NCI-H1092 treated with DMSO at 0.1 percent for 48 hours (cell line): ENCODE measurements at regions not wholly inside any gene's neighbourhood (a gene's known extent, or its start where the extent isn't known, plus 50 kb on each side); places are given as distances from the start of the nearest gene placed in this dataset.

Experiments
- DNase-seq: peaks from one replicate; lab custom pipeline; 2025; lab: John Stamatoyannopoulos, UW

DNA sequence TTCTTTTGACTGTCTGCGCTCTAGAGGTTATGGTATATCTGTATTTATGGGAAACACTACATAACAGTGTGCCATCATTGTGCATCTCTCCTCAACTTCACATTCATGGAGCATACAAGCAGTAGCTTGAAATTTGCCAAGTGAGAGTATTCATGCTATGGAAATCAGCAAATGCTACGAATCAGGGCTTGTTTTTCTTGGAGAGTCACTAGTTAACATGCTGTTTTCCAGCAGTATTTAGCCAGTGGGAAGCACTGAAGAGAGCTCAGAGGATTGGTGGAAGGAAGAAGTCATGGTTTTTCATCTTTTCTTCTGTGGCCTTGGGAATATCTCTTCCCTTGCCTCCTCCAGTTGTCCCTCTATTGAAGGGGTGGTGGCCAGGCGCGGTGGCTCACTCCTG is 303.0 kb downstream of the PSAT1 start:
- no peak for DNase-seq

DNA sequence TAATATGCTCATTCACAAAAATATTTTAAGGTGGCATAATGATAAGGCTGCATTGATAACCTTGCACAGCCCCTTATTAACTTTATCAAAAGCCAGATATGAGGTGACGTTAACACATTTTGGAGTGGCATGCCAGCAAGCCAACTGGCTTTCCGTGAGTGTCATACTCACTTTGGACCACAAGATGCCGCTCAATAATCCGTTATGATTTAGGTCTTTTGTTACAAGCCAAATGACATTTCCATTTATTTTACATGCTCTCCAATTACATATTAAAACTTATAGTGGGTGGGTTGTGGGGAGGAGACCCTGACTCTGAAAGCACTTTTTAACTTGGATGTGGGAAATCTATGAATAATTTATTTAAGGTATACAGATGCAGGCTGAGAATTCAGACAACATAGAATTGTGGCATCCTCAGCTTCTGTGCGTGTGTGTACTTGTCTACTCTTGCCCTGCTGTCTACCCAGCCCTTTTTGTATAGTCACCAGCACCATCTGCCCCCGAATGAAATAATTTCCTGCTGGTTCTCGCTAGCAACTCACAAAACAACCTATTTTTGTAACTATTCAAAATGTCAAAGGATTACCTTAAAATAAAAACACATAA is 305.1 kb downstream of the PSAT1 start:
- DNase-seq, result peak; percentile 72

DNA sequence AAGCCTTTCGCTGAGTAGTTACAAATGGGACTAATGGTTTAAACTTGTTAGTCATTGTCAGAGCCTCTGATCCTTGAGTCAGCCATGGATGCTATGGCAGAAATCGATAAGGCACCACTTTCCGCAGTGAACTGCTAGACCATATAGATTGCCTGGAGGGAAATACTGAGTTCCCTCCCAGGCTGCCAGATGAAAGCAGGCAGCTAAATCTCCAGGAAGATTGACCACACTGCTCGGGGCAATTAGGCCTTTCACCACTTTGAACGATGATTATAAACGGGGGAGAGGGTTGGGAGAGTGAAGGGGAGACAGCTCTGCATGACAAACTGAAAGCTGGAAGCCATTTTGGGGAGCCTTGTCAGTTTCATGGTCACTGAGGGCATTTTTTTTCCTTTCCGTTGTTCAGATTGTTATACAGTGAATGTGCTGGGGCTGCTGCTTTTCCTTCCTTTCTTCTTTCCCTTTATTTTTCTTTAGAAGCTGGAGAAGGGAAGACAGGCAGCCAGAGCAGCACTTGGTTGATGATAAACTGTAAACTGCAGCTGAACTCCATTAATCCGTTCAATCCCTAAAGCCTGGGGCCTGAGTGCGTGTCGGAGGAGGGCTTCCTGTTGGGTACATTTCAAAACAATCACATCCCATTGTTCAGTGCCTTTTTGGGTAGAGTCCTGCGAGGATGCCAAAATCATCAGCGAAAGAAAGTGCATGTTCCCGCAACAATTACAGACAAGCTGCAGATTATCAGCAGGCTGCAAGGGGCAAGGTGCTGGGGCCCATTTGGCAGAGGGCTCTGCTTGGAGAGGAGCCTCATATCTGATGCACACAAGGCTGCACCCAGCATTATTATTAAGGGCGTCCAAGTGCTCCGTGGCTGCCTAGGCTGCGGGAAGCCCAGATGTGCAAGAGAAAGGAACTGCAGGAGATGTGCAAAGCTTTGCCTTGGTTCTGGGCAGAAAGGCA is 308.4 kb downstream of the PSAT1 start:
- DNase-seq, result peak; percentile 64

DNA sequence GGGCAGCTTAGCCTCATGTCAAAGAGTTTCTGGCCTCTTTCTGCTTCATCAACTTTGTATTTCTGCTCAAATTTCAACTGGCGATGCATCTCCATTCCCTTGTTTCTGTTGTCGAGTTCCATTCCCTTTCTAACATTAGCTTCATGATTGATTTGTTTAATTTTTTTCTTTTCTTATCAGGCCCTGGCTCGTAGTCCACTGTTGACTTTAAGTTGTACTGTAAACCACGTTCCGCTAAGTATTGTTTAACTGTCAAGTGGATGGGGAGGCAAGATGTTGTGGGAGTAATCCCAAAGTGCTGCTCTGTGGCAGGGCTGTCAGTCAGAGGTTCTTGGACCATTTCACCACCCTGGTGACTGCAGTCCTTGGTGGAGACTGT is 309.1 kb downstream of the PSAT1 start:
- no peak for DNase-seq

DNA sequence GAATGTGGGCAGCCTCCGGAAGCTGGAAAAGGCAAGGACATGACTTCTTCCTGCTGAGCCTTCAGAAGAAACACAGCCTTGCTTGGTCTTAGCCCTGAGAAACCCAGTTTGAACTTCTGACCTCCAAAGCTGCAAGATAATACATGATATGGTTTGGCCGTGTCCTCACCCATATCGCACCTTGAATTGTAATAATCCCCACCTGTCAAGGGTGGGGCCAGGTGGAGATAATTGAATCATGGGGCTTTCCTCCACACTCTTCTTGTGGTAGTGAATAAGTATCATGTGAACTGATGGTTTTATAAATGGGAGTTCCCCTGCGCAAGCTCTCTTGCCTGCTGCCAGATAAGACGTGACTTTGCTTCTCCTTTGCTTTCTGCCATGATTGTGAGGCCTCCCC is 310.9 kb downstream of the PSAT1 start:
- no peak for DNase-seq

DNA sequence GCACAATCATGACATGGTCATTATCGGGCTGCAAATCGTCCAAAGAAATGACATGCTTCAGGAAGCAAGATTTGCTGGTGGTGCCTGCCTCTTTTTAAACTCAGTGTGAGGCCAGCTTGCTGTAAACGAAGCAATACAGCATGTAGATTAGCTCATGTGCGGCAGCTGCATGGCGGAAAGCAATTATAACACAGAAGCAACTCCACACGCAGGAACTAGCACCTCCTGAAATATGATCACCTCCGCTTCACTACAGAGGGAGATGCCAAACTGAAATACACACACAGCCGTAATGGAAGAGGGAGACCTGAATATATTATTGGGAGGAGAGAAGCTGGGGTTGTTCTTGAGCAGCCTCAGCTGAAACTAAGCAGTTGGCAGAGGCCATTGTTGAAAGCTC is 312.5 kb downstream of the PSAT1 start:
- DNase-seq, result no peak

DNA sequence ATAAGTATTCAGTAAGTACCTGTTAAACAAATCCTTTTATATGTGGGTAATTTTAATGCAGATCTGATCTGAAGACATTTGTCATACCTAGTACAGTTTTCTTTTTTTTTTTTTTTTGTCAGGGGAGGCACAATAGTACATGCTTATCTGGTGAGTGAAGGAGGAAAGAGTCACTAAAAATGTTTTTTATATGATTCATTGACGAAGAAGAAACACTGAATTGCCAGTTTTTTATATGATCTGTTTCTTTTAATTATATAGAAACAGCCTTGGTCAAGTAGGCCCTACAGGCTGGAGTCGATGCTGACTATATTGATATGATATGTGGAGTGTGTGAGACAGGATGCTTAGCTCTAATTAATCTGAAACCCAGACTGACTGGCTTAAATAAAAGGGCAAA is 315.2 kb downstream of the PSAT1 start:
- no peak for DNase-seq

DNA sequence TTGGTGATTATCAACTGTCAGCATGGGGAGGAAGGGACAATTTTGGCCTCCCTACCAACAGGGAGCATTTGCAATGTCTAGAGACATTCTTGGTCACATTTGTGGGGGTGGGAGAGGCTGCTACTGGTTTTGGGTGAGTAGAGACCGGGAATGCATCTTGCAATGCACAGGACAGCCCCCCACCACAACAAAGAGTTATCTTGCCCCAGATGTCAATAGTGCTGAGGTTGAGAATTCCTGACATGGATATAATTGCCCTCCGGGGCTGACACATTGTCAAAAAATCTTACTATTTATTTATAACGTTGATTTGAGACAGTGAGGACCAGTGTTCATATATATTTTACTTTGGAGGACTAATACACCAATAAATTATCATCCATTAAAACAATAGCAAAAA is 316.1 kb downstream of the PSAT1 start:
- DNase-seq, result no peak

DNA sequence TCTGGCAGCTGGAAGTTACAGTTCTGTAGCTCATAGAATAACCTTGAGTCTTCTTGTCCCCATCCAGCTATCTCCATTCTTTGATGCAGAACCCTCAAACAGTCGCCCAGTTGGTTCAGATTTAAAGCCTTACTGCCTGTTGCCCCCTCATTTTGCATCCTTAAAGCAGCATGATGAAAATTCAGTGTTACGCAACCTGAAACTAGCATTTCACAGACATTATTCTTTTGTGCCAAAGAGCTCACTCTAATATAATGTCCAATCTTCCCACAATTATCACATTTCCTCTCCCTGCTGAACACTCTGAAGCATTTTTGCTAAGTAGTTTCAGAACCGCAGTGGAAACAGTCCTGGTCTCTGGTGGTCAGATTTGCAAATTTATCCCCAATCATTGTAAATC is 318.0 kb downstream of the PSAT1 start:
- no peak for DNase-seq

DNA sequence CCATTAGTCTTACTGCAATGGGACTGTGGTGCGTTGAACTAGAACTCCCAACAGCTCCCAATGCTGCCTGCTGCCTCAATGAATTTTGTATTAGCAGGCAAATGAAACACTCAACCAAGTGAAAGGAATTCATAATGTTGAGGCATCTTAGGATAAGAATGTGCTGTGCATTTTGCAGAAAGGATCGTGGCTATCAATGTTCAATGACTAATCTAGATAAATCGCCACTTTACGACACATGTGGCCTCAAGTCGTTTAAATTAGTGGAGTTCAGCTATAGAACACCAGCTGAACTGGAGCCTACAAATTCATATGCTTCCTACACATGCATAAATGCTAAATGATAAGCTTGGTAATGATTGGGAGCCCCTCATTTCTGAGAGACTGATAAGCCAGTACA is 318.4 kb downstream of the PSAT1 start:
- no peak for DNase-seq

DNA sequence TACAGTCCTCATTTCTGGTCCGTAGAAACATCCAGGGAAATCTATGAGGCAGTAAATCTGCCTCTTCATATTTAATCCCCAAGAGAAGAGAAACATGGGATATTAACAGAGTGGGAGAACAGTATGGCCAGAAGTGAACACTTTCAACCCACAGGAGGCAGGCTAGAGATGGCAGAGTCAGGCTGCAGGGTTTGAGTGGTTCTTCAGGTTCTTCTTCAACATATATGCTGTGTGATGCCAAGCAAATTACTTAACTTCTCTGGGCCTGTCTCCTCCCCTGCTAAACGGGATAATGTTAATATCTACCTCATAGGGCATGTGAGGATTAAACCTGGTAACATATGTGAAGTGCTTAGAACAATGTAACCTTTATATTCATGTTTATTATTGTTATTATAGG is 321.8 kb downstream of the PSAT1 start:
- DNase-seq, result no peak

DNA sequence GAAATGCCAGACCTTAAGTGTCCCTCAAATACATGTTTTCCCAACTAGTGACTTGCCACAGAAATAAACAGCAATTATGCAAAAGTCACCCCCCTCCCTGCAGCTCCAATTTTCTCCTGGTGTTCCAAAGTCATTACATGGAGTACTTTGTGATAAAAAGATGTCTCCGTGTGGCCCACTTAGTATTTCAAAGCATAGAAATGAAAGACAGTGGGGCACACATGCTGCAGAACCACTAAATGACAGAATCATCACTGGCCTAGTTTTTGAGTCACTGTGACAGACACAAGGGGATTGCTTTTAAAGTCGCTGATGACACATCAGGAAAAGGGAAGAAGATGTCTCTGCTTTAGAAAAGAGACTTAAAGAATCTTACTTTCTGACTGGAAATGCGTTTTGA is 323.4 kb downstream of the PSAT1 start:
- no peak for DNase-seq

DNA sequence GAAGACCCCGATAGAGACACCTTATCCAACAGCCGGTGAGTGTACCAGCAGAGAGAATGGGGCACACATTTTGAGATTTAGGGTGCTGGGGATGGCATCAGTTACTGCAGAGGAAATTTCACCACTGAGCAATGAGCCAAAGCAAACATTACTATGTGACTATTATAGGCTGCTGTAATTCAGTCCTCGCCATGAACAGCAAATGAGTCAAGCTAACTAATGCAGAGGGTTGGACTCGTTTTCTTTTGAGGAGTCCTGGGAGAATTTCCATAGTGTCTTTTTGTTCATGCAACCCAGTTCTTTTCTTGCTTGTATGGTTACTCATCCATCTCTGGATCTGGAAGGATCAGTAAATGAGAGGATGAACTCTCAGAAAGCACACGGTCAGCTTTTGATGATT is 323.8 kb downstream of the PSAT1 start:
- DNase-seq, result no peak

DNA sequence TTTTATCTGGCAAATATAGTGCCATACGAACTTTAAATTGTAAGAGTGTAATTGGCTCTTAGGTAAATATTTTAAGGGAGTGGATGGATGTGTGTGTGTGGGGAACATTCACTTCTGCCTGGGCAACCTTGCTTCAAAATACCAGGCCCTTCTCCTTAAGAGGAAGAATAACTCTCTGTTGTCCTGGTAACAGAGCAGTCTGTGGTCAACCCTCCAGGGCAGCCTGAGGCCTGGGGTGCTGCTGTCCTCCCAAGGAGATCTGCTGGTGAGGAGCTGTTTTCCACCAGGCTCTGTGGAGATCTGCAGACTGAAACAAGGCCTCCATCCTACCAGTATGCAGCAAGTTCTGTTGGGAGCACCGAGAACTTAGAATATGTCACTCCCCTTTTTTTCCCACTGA is 325.2 kb downstream of the PSAT1 start:
- DNase-seq, result no peak

DNA sequence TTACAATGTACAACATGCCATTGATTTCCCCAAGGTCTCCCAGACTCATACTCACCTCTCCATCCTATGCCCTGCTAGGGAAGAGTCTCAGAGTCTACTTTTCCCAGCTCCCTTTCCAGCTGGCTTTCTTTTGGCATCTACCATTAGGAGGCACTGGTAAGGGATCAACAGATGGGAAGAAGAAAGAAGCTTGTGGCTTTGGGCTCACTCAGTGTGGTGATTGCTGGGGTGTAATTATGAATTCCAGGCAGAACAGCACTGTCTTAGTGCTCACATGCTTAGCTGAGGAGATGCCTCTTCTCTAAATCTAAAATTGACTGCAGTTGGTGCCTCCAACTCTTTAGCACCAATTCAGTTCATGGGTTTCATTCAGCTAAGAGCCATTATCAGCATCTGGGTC is 330.0 kb downstream of the PSAT1 start:
- DNase-seq, result no peak

DNA sequence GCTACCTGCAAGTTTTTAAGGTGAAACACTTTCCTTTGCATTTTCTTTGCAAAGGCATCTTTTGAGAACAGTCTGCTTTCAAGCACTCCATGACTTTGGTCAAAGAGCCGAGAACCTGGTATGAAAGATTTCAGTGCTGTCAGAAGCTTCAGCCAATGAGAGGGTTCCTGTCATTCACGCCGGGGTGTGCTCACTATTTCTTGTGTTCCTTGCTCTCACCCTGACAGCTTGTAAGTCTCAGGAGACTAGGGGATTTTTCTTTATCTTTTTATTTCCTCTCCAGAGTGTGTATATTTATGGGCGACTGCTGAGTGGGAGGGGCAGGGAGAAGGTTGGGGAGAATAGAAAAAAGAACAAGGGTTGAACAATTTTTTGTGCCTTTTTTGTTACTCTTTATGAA is 334.0 kb downstream of the PSAT1 start:
- no peak for DNase-seq

DNA sequence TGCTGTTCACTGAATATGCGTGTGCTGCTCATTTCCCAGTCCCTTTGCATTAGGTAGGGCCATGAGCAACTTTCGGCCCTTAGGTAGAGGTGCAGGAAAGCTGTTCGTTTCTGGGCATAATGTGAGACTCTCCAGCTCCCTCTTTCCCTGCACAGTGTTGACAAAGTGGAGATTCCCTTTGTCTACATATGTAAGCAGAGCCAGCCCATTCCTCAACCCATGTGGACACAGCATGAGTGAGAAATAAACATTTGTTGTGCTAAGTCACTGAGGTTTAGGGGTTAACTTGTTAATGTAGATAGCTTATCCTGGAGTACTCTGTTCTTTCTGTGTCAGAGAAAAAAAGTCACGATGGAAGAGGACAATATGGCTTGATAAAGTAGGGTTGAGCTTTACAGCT is 343.8 kb downstream of the PSAT1 start:
- DNase-seq, result no peak

DNA sequence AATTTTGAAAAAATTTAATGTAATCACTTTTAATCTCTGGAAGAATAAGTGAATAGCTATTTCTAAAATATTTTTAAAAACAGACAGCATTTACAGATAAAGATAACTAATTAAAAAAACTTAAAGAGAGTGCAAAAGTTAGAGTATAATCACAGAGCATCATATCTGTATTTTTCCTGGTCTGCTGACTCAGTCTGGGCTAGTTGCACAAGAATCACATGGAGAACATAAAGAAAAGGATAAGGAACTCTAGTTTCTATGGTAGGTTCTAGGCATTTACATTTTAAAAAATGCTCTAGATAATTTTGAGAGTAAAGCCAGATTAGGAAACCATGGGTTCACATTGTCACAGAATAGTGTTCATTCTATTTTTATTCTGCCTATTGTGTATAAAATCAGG is 347.4 kb downstream of the PSAT1 start:
- no peak for DNase-seq

DNA sequence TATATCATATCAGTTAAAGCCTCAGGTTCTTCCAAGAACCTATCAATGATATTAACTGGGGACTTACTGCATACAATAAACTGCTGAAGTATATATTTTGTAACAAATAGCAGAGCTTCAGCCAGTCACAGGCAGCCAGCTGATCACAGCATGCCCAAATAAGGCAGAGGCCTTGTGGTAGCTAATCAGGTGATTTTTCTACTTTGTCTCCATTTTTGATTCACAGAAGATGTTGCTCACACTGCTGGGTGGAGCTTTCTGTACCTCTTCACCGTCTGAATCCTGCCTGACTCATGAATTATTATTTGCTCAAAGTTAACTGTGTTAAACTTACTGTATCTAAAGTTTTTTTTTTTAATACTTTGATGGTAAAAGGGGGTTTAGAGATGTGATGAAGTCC is 357.4 kb downstream of the PSAT1 start:
- DNase-seq, result no peak

DNA sequence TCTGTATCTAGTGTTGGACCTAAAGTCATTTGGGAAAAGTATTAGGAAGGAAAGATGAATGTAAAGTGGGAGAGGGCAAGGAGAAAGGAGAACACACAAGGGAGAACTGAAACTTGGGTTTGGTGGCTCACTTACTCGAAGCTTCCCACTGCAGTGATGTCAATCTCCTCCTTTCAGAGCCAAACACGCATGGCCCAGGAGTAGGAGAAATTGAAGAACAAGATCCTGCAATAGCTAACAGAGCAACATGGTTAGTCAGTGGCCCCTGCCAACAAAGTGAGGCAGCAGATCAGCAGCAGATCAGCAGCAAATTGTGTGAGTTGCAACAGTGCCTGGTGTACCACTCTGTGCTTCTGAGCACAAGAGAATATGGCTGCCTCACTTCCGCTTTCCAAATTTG is 366.4 kb downstream of the PSAT1 start:
- no peak for DNase-seq

DNA sequence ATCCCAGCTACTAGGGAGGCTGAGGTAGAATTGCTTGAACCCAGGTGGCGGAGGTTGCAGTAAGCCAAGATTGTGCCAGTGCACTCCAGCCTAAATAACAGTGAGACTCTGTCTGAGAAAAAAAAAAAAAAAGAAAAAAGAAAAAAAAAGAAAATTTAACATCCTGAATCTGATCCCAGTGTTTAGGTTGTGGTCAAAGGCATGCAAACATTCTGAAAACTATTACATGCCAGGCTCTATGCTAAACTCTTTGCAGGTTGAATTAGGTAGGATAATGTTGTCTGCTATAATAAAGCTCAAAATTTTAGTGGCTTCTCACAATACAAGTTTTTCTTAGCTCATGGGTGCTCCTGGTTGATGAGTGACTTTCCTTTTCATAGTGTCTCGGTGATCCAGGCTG is 367.4 kb downstream of the PSAT1 start:
- no peak for DNase-seq

DNA sequence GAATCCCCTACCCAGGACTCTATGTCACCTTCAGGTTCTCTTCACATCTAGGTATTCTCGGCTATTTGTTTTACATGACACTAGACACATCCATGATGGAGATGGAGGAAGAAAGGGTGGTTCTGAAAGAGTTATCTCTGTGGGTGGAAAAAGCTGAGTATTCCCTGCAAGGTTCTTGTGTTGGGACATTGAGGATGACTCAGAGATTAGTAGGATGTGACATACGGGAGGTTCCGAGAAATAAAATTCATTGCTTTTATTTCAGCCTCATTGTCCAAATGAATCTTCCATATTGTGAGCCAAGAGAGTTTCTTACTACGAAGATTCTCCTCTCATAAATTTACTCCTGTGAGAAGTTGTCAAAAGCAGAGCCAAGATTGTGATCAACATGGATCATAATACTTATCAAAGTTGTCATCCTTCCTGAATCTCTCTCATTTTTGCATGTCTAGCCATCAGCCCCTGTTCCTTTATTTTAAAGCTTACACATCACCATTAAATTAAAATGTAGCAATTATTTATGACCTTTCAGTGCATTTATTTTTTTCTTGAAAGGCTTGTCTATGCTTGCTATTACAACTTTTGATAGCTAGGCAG is 370.0 kb downstream of the PSAT1 start:
- DNase-seq, result no peak

DNA sequence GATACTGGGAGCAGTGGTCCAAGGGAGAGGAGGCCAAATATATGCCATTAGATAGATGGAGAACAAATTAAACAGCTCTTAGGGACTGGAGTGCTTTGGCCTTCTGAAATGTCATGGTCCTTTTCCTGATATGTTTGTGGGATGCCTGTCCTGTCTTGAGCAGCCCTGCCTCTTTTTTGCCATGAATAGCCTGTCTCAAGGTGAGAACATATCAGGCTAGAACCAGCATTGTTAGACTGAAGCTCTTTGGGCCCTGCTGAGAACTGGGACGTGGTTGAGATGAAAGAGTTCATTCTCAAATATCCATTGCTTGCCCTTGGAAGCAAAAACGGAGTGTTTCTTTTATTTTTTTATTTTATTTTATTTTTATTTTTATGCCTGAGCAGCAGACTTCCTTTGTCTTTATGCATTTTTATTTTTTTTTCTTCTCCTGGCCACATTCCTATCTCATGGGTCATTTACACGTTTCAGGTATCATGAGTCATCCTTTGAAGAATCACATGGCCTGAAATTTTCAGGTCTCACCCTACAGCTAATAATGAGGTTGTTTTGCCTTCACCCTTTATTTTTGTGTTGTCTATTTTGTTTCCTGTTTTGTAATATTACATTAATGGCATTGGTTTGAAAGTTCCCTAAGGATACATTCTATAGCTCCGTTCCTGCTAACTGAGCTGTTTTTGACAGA is 371.4 kb downstream of the PSAT1 start:
- DNase-seq, result no peak
